SK-N-SH treated with all-trans-retinoic acid at 6 μM for 48 hours (cell line): ENCODE measurements at regions not wholly inside any gene's neighbourhood (a gene's known extent, or its start where the extent isn't known, plus 50 kb on each side); places are given as distances from the start of the nearest gene placed in this dataset.

Experiments used
- GLIS3 ChIP-seq: fragments of 250-450 bp; sonication (Bioruptor Pico); IDR thresholded peaks from 2 replicates; pipeline ENCODE4 v1.5.0; 2020; ENCODE audit warnings: mild to moderate bottlenecking, moderate library complexity
- PPARA ChIP-seq: fragments of 250-450 bp; sonication (Bioruptor Pico); IDR thresholded peaks from 2 replicates; pipeline ENCODE4 v1.5.0; 2020; ENCODE audit warnings: mild to moderate bottlenecking, borderline replicate concordance
- SNAI2 ChIP-seq: fragments of 250-450 bp; sonication (Bioruptor Pico); IDR thresholded peaks from 2 replicates; pipeline ENCODE4 v1.5.0; 2020; ENCODE audit warnings: mild to moderate bottlenecking, moderate library complexity
- ZNF565 ChIP-seq: fragments of 450-650 bp; formaldehyde crosslinking; conservative IDR thresholded peaks from 2 replicates; pipeline ENCODE4 v1.5.0; 2020; ENCODE audit warnings: low read depth, mild to moderate bottlenecking, moderate library complexity

DNA sequence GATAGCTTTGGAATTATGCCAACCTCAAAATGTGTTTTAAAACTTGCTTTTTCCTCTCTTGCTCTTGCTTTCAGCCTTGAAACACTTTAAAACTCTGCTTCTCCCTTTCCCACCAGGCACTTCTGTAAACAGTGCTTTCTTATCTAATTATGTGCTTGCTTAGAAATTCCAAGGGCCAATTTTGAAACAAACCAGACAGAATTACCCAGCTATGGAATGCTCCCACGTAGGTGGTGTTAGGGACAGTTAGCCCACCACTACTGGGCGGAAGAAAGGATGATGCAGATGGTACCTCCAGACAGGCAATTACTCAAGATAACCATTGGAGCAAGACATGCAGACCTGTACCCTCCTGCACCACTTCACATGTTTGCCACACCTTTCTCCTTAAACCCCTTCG is 523.0 kb upstream of the PTPRD start:
- TF ChIP-seq SNAI2 (CRISPR knock-in tag) (no peak), ZNF565 (CRISPR knock-in tag) (no peak), GLIS3 (CRISPR knock-in tag) (no peak), PPARA (no peak)
